IMR-90 (cell line): ENCODE measurements at regions not wholly inside any gene's neighbourhood (a gene's known extent, or its start where the extent isn't known, plus 50 kb on each side); places are given as distances from the start of the nearest gene placed in this dataset.

Experiments
- ATAC-seq: fragments of 200-7000 bp; cut with Tn5 transposase; 2 replicates; pipeline ENCODE4 v1.9.1; 2020; ENCODE audit warnings: low read depth, mild to moderate bottlenecking, moderate library complexity
- BruUV-seq: library from RNA; stranded (reverse); fragments of 400-500 nt; replicated peaks from 2 replicates; lab custom pipeline; 2021; lab: Mats Ljungman, UMichigan
- CTCF ChIA-PET: fragments of 300-600 bp; formaldehyde crosslinking; extraction: SDS; loops from one replicate; lab custom pipeline; 2021; ENCODE audit warnings: antibody characterized with exemption; lab: Yijun Ruan, JAX
- POLR2A ChIA-PET: fragments of 300-600 bp; sonication (Branson Sonifier 250); formaldehyde crosslinking; loops from one replicate; lab custom pipeline; 2022; ENCODE audit warnings: antibody characterized with exemption; ENCODE audit not compliant: unreplicated experiment; lab: Charles Lee
- DNase-seq: peaks from one replicate; pipeline ENCODE4 v3.0.0; 2013
- H2AFZ ChIP-seq: replicated peaks from 2 replicates; pipeline ENCODE3; 2013; ENCODE audit warnings: low read length, mild to moderate bottlenecking; ENCODE audit not compliant: poor library complexity
- H2AK5ac ChIP-seq: 2 replicates; pipeline ENCODE4 v1.6.1; 2013; ENCODE audit warnings: low read depth, low read length, inconsistent platforms
- H2AK9ac ChIP-seq: replicated peaks from 2 replicates; pipeline ENCODE3; 2013; ENCODE audit warnings: mild to moderate bottlenecking, low read depth, low read length, moderate library complexity; ENCODE audit not compliant: poor library complexity
- H2BK120ac ChIP-seq: 2 replicates; pipeline ENCODE4 v1.6.1; 2013; ENCODE audit warnings: low read depth, low read length, inconsistent platforms
- H2BK15ac ChIP-seq: 3 replicates; pipeline ENCODE4 v1.6.1; 2013; ENCODE audit warnings: low read depth, low read length, inconsistent platforms
- H2BK20ac ChIP-seq: 2 replicates; pipeline ENCODE4 v1.6.1; 2013; ENCODE audit warnings: low read depth, mild to moderate bottlenecking, inconsistent platforms, low read length, moderate library complexity
- H2BK5ac ChIP-seq: 2 replicates; pipeline ENCODE4 v1.6.1; 2013; ENCODE audit warnings: mild to moderate bottlenecking, low read depth, low read length, inconsistent platforms; ENCODE audit not compliant: poor library complexity, severe bottlenecking
- H3K14ac ChIP-seq: replicated peaks from 2 replicates; pipeline ENCODE4 v1.6.1; 2013; ENCODE audit warnings: low read depth, low read length, inconsistent platforms
- H3K18ac ChIP-seq: 2 replicates; pipeline ENCODE4 v1.6.1; 2013; ENCODE audit warnings: low read depth, low read length, control low read depth
- H3K23ac ChIP-seq: 2 replicates; pipeline ENCODE4 v1.6.1; 2013; ENCODE audit warnings: low read depth, low read length, inconsistent platforms
- H3K27ac ChIP-seq: 2 replicates; pipeline ENCODE4 v1.5.1; 2013; ENCODE audit warnings: mild to moderate bottlenecking, control low read depth, low read length; ENCODE audit not compliant: insufficient read depth
- H3K27me3 ChIP-seq: 2 replicates; pipeline ENCODE4 v1.6.1; 2013; ENCODE audit warnings: low read length; ENCODE audit not compliant: control insufficient read depth, insufficient read depth
- H3K36me3 ChIP-seq: 2 replicates; pipeline ENCODE4 v1.6.1; 2013; ENCODE audit warnings: low read length, mixed read lengths; ENCODE audit not compliant: control insufficient read depth, insufficient read depth
- H3K4ac ChIP-seq: 2 replicates; pipeline ENCODE4 v1.6.1; 2013; ENCODE audit warnings: low read depth, low read length, inconsistent platforms
- H3K4me1 ChIP-seq: 2 replicates; pipeline ENCODE4 v1.6.1; 2013; ENCODE audit warnings: low read length, mixed read lengths; ENCODE audit not compliant: control insufficient read depth, insufficient read depth
- H3K4me2 ChIP-seq: 2 replicates; pipeline ENCODE4 v1.6.1; 2013; ENCODE audit warnings: low read depth, mild to moderate bottlenecking, control low read depth, low read length, moderate library complexity
- H3K4me3 ChIP-seq: 2 replicates; pipeline ENCODE4 v1.5.1; 2013; ENCODE audit warnings: low read depth, mild to moderate bottlenecking, control low read depth, low read length, moderate library complexity; ENCODE audit not compliant: insufficient read depth
- H3K56ac ChIP-seq: 2 replicates; pipeline ENCODE4 v1.6.1; 2013; ENCODE audit warnings: low read length, inconsistent platforms; ENCODE audit not compliant: insufficient read depth; ENCODE audit errors: extremely low read depth
- H3K79me1 ChIP-seq, 2 experiments: 2 replicates each; pipeline ENCODE4 v1.6.1; 2013; ENCODE audit warnings: low read length in 2 of 2, inconsistent platforms in 1 of 2, low read depth in 1 of 2
- H3K9ac ChIP-seq: 2 replicates; pipeline ENCODE4 v1.6.1; 2013; ENCODE audit warnings: low read depth, low read length, control low read depth
- H3K9me1 ChIP-seq: 2 replicates; pipeline ENCODE4 v1.6.1; 2013; ENCODE audit warnings: low read length, inconsistent platforms; ENCODE audit not compliant: insufficient read depth
- H3K9me3 ChIP-seq: 2 replicates; pipeline ENCODE4 v1.6.1; 2013; ENCODE audit warnings: low read length; ENCODE audit not compliant: control insufficient read depth, insufficient read depth
- H4K20me1 ChIP-seq: 2 replicates; pipeline ENCODE4 v1.6.1; 2013; ENCODE audit warnings: low read length, inconsistent platforms; ENCODE audit not compliant: insufficient read depth
- H4K5ac ChIP-seq: 2 replicates; pipeline ENCODE4 v1.6.1; 2013; ENCODE audit warnings: mild to moderate bottlenecking, low read depth, low read length, control low read depth
- H4K8ac ChIP-seq, 2 experiments: 2 replicates each; pipeline ENCODE4 v1.6.1; 2013; ENCODE audit warnings: low read depth in 2 of 2, low read length in 2 of 2, control low read depth in 1 of 2, inconsistent platforms in 1 of 2
- H4K91ac ChIP-seq: 2 replicates; pipeline ENCODE4 v1.6.1; 2013; ENCODE audit warnings: low read depth, low read length, inconsistent platforms; ENCODE audit not compliant: insufficient read depth
- BHLHE40 ChIP-seq: fragments of 150-350 bp; IDR thresholded peaks from 2 replicates; pipeline ENCODE4 v1.6.1; 2016; ENCODE audit warnings: mild to moderate bottlenecking, low read depth, low read length
- CEBPB ChIP-seq: IDR thresholded peaks from 2 replicates; pipeline ENCODE4 v1.6.1; 2012; ENCODE audit warnings: low read depth, low read length, improper control_type of control experiment
- CHD1 ChIP-seq: IDR thresholded peaks from 2 replicates; pipeline ENCODE4 v1.6.1; 2012; ENCODE audit warnings: low read depth, low read length, improper control_type of control experiment
- FOS ChIP-seq: fragments of 150-350 bp; IDR thresholded peaks from 2 replicates; pipeline ENCODE4 v1.6.1; 2016; ENCODE audit warnings: low read depth, low read length
- MAZ ChIP-seq: IDR thresholded peaks from 2 replicates; pipeline ENCODE4 v1.6.1; 2012; ENCODE audit warnings: low read depth, mild to moderate bottlenecking, low read length, improper control_type of control experiment, moderate library complexity, borderline replicate concordance
- RAD21 ChIP-seq: IDR thresholded peaks from 2 replicates; pipeline ENCODE4 v1.6.1; 2012; ENCODE audit warnings: low read length, improper control_type of control experiment
- RCOR1 ChIP-seq: IDR thresholded peaks from 2 replicates; pipeline ENCODE4 v1.6.1; 2012; ENCODE audit warnings: mild to moderate bottlenecking, low read length, improper control_type of control experiment; ENCODE audit not compliant: insufficient replicate concordance
- WGBS, 2 experiments: methylation state at CpG; one replicate each; pipeline versions ENCODE4 v1.1.5 to v1.1.7; 2013; ENCODE audit warnings: missing lambda C conversion rate in 2 of 2; ENCODE audit not compliant: insufficient read length in 1 of 2; ENCODE audit errors: extremely low coverage in 2 of 2; 5-methylcytosine and 5-hydroxymethylcytosine counted together
- dilution Hi-C: fragments of 300-500 bp; cut with HindIII; formaldehyde crosslinking; loops from one replicate; pipeline ENCODE4 v1.14.3; 2018; ENCODE audit warnings: low sequenced_read_pairs; ENCODE audit not compliant: unreplicated experiment
- in situ Hi-C: fragments of 300-500 bp; cut with MboI; formaldehyde crosslinking; loops from 3 replicates; pipeline ENCODE4 v1.14.3; 2019; ENCODE audit warnings: low sequenced_read_pairs, inconsistent platforms, mixed read lengths
- intact Hi-C: fragments of 100-400 bp; cut with micrococcal nuclease; formaldehyde crosslinking; loops from 2 replicates; pipeline ENCODE4 v1.10.0; 2022

GRCh38 chr10:58457761-58458616 lies 54.7 kb upstream of the BICC1 start:
- Histone ChIP-seq H2BK120ac (peak overlapping the region; percentile 83), H3K4me1 (peaks cover 7% of the 10 kb centered on the region), H2AK9ac (no peak overlapping the region), H3K79me1 (no peaks in the 10 kb centered on the region), H3K14ac (no peak overlapping the region), H4K5ac (peak overlapping the region; percentile 15; the same call in 1 of the 2 replicates), H3K4me3 (no peak overlapping the region), H4K91ac (peak overlapping the region; percentile 11; the same call in 1 of the 2 replicates), H3K56ac (peak overlapping the region; percentile 69), H3K18ac (peak overlapping the region; percentile 96; the same call in 1 of the 2 replicates), H3K9ac (no peak overlapping the region), H3K27me3 (no peaks in the 10 kb centered on the region), H3K36me3 (no peaks in the 10 kb centered on the region), H4K8ac (peak overlapping the region; percentile 34 to 61; a peak in 2 of 4 replicates), H2BK15ac (peak overlapping the region; percentile 82; the same call in 1 of the 3 replicates), H3K9me1 (peaks cover 2% of the 10 kb centered on the region; the same call in 1 of the 2 replicates), H3K4me2 (peak overlapping the region; percentile 80; the same call in 1 of the 2 replicates), H2BK20ac (peak overlapping the region; percentile 69), H3K27ac (peak overlapping the region; percentile 95), H3K4ac (peak overlapping the region; percentile 69; the same call in 1 of the 2 replicates), H2AK5ac (no peak overlapping the region), H3K23ac (peak overlapping the region; percentile 64; the same call in 1 of the 2 replicates), H3K9me3 (no peaks in the 10 kb centered on the region), H4K20me1 (peaks cover 6% of the 10 kb centered on the region; the same call in 1 of the 2 replicates), H2BK5ac (peak overlapping the region; percentile 91), H2AFZ (peak overlapping the region; percentile 29)
- ATAC-seq: peak; percentile 94
- BruUV-seq: no TSS peak
- CTCF ChIA-PET: interaction anchor here (0.6 kb wide), 1 partner anchor 19 kb away, joined by 6 read pairs; no protein-coding TSS in a partner anchor
- no peak for TF ChIP-seq CHD1
- TF ChIP-seq RAD21: no peak
- TF ChIP-seq MAZ: no peak
- 0 out of 2 replicates have a peak, but pooled peaks have one; percentile 18 for TF ChIP-seq BHLHE40
- TF ChIP-seq RCOR1: no peak
- peak; percentile 96 for TF ChIP-seq CEBPB
- peak; percentile 57 for TF ChIP-seq FOS
- dilution Hi-C loops (no loop called here), intact Hi-C loops (loop anchor here (1.0 to 2.0 kb wide), 2 partner anchors 23 to 55 kb away; partner anchors contain the start of gene BICC1), in situ Hi-C loops (no loop called here)
- POLR2A ChIA-PET: no interaction called here
- WGBS, 2 experiments: 0% methylated on average over 1 of the region's 3 CpGs; no CpG with 5 or more reads in 1 of the 2 experiments
- DNase-seq: peak; percentile 98
